Umbilical cord (tissue), 1 donor: ENCODE measurements at regions not wholly inside any gene's neighbourhood (a gene's known extent, or its start where the extent isn't known, plus 50 kb on each side); places are given as distances from the start of the nearest gene placed in this dataset.

Experiments
- DNase-seq: peaks from one replicate; pipeline ENCODE4 v3.0.0-alpha.2; 2015; ENCODE audit warnings: low spot score

DNA sequence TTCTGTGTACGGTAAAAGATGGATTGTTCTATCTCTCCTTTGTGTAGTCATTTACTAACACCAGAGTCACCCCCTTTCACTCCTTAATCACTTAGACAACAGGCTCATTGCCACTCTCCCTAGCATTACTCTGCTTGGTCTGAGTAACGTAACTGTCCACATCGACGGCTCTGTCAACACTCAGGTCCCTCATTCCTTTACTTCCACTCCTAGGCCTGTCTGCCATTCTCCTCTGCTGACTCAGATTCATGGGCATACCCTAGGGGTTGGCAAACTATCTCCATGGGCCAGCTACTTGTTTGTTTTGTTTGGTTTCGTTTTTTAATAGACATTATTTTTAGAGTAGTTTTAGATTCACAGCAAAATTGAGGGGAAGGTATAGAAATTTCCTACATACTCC is 243.9 kb downstream of the NR4A2 start:
- DNase-seq, result no peak

DNA sequence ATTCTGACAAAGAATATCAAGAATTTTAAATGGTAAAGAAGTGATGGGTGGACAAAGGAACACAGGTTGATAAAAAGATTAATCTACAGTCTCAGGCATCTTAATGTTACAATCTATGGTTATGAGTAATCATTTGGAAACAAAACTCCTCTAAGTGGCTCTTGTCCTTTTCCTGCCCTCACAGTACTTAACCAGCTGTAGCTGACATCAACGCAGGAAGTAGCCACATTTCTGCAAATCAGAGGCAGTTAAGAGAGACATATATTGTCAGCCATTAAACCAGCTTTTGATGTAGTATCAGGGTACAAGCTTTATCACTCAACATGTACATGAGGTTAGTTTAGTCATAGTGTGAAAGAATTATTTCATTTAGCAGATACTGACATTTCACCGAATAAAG is 244.6 kb downstream of the NR4A2 start:
- no peak for DNase-seq

DNA sequence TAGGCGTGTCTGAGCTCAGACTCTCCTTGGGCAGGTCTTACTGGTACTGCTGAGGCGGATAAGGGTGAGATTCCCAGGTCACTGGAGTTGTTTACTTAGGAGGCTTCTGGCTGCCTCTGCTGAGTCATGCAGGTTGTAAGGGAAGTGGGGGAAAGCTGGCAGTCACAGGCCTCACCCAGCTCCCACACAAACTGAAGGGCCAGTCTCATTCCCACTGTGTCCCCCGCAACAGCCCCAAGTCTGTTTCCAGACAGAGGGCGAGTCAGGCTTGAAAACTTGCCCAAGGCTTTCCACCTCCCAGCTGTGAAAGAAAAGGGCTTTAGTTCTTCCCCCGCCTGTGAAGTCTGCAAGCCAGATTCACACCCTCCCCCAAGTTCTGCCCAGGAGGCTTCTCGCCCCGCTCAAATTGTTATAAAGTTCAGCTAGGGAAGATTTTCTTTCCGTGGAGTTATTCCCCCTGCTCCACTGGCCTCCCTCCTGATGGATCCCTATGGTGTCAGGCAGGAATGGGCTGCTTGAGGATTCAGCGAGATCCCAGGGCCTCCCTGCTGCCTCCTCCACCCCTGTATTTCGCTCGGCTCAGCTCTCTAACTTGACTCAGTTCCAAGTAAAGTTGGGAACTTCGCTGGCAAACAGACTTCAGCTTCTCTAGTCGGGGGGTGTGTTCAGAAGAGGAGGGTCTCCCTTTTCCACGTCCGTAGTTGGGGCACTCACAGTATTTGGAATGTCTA is 248.6 kb downstream of the NR4A2 start:
- DNase-seq, result no peak

DNA sequence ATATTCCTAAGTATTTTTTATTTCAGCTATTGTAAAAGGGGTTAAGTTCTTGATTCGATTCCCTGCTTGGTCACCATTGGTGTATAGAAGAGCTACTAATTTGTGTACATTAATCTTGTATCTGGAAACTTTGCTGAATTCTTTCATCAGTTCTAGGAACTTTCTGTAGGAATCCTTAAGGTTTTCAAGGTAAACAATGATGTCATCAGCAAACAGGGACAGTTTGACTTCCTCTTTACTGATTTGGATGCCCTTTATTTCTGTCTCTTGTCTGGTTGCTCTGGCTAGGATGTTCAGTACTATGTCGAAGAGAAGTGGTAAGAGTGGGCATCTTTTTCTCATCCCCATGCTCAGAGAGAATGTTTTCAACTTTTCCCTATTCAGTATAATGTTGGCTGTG is 252.7 kb downstream of the NR4A2 start:
- DNase-seq, result no peak

DNA sequence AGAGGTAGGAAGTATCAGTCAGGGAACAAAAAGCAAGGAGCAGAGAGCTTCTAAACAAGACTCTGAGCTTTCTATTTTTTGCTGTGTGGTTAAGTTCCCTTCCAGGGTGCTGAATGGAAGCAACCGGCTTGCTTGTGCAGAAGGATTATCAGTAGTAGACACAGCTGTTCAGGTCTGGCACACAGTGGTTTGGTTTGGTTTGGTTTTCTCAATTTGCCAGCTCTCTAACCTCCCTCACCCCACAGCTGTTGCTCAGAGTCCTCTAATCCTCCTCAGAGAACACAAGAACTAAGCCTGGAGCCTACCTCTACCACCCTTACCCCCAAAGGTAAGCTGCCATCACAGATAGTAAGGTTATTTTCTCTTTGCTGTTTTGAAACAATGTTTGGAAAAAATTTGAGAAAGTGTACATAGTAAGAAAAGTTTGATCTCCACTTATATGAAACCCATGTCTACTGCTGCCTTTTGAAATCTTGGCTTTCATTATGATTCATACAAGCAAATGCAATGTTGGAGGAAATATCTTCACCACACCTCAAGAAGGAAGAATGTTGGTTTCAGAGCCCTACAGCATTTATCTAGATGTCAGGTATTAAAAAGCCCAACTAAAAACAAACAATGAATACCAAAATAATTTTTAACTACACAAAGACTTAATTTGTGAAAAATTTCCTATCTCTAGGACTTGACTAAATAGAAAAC is 255.3 kb downstream of the NR4A2 start:
- DNase-seq, result no peak

DNA sequence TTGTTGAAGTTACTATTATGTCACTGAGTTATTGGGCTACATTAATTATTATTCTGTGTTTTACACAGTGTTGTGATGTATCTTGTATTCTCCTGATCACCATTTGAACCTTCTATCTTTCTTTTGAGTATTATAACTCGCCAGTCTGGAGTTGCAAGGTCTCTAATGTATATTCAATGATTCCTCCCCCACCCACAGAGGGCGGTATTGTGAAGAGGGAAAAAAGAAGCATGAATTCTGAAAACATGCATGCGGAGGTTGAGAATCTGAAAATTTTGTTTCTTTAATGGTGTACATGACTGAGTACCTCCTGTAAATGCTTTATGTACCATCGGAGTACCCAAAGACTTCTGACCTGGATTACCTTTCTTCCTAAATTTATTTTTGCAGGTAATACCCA is 266.6 kb downstream of the NR4A2 start:
- DNase-seq, result no peak

DNA sequence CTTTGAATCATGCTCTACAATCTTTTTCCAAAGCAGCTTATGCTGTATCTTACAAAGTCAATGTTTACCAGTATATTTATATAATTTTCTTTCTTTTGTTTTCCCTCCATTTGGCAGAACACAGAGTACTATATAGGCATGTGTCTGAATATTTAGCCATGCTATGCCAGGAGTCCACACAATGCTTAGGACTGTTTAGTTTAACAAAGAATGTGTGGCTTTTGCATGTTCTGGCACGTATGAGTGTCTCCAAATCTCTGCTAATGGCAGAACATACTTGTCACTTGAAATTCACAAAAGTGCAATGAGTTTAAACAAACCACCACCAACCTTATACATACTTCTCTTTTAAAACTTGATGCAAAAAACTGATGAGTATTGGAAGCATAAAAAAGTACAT is 268.0 kb downstream of the NR4A2 start:
- DNase-seq, result peak; percentile 17

DNA sequence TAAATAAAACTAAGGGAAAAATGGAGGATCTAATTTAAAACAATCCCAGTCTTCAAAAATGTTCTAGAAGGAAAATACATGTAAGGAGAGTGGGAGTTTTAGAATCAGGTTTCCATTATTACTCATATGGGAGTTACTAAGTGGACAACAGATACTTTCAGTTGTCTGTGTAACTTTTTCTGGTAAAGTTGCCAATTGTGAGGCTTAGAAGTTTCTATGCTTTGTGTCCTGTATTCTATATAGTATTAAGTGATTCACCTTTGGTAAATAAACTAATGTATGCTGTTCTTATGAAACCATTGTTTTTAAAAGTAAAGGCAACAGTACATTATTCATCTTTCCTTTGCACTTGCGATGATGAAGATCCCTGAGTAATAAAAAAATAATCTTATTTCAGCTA is 274.9 kb downstream of the NR4A2 start:
- no peak for DNase-seq

DNA sequence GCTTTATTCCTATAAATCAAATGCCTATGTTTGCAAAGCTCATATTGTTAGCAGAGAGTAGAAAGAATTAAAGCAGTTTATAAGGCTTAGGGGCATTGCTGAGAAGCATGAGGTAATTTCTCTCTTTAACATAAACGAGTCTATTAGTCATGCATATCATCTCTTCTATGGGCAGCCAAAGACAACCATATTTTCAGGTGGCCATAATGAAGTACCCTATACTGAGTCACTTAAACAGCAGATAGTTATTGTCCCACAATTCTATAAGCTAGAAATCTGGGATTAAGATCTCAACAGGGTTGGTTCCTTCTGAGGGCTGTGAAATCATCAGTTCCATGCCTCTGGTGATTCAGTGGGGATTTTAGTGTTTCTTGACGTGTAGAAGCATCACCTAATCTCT is 277.5 kb downstream of the NR4A2 start:
- DNase-seq, result no peak

DNA sequence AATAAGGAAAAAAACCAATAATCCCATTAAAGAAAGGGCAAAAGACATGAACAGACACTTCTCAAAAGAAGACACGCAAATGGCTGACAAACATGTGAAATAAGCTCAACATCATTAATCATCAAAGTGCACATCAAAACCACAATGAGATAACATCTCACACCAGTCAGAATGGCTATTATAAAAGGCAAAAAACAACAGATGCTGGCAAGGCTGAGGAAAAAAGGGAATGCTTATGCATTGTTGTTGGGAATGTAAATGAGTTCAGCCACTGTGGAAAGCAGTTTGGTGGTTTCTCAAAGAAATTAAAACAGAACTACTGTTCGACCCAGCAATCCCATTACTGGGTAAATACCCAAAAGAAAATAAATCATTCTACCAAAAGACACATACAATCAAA is 285.6 kb downstream of the NR4A2 start:
- DNase-seq, result no peak

DNA sequence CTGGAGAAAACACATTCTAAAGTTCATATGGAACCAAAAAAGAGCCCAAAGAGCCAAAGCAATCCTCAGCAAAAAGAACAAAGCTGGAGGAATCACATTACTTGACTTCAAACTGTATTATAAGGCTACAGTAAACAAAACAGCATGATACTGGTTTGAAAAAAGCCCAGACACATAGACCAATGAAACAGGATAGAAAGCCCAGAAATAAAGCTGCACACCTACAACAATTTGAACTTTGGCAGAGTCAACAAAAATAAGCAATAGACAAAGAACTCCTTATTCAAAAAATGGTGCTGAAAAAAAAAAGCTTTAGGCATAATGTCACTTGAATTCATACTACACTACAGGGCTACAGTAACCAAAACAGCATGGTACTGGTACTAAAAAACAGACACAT is 289.6 kb downstream of the NR4A2 start:
- no peak for DNase-seq

DNA sequence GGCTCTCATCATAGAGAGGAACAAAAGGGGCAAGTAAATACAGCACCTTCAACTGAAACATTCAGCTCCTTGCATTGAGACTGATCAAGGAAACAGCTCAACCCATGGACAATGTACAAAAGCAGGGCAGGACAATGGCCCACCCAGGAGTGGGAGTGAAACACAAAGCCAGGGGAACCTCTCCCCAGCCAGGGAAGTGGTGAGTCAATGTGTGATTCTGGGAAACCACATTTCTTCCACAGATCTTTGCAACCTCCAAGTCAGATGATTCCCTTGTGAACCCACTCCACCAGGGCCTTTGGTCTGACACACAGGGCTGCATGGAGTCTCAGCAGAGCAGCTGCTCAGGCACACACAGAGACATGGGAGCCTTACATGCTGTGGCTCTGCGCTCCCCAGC is 294.5 kb downstream of the NR4A2 start:
- DNase-seq, result no peak

DNA sequence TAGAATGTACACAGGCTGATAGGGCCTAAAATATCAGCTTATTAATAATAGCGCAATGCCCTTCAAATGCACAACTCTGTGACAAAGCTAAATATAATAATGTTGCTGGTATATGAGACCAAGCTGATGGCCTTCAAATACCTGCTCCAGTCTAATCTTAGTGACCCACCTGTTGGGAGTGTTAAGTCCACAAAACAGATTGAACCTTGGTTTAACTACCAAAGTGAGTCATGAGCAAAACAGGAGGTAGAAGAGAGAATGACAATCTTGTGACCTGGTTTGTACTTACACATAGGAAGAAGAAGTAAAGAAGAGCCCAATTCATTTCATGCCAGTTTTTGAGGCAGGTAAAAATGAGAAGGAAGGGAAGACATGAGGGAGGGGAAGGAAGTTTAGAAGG is 295.0 kb downstream of the NR4A2 start:
- DNase-seq, result no peak

DNA sequence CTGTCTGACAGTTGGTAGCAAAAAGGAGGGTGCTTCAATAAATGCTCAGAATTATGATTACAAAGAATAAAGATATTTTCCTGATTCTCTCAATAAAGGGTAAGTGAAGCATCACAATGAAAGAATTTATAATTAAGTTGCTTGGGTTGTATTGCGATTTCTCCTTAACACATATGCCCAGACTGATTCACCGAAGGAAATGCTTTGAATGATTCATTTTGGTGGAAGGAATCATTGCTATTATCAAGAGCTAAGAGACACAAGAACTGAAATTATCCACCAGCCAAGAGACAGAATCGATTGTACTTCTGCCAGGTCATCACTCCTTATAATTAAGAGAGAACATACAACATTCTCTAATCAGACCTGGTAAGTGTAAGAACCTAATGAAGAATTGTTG is 301.4 kb downstream of the NR4A2 start:
- DNase-seq, result no peak

DNA sequence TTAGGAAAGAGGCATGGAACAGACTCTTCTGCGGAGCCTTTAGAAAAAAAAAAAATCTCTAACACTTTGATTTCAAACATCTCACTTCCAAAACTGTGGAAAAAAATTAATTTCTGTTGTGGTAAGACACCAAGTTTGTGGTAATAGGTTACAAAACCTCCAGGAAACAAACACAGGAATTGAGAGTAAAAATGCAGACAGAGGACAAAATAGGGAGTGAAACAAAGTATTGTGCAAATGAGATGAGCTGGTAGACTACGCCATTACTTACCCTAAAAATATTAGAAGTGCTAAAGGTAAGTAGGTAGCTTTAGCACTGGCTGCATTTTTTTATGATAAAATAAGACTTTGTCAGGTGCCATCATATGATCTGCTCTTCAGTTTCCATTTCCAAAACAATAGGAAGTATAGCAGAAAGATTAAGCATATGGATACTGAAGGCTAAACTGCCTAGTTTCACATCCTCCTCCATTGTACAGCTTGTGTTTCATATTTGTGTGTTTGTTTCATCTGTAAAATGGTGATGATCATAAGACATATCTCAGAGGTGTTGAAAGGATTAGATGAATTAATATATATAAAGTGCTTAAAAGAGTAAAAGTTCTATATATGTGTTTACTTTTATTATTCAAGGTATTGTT is 309.2 kb downstream of the NR4A2 start:
- no peak for DNase-seq

DNA sequence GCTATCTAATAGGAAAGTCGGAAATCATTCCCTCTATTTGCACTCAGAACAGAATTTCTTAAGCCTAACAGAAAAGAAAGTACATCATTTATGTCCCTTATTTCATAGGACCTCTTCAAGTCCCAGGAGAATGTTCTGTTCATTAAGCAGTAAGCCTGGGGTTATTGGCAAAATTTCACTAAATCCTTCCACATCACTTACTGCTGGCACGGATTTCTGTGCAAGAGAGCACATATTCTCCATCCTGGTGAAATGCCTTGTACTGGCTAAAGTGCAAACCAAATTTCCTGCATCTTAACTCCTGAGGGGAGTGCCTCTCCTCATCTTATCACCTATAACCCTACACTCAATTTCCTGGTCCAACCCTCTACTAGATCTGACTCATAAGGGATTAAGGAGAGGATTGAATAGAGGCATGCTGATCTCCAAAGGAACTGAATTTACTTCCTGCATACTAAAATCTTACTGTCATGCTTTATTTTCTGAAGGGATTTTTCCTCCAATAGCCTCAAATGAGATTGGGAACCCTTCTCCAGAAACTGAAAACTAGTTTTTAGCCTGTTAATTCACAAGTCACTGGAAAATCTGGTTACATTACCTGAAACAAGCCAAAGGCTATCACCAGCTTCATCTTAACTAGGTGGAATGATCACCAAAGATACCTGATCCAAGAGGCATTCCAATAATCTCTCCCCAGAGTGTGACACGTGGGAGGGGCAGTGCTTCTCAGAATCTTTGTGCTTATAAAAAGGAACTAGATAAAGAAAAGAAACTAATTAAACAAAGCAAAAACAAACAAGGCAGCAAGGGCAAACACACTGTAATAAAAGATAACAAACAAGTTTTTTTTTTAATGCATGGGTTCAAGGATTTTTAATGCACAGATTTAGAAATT is 311.1 kb downstream of the NR4A2 start:
- peak; percentile 23 for DNase-seq

DNA sequence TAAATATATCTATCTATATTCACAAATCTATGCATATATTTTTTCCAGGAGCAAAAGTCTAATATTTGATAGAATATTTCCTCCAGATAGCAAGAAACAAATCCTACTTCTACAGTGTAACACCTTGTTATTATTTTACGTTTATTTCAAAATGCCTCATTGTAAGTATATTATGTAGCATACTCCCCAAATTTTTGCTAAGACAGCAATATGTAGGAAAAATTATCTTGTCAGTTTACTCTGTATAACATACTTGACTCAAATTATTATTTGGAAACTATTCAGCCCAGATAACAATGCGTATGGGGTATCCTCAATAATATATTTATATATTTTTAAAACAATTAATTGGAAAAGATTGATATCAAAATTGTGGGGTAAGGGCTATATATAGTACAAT is 313.2 kb downstream of the NR4A2 start:
- DNase-seq, result no peak

DNA sequence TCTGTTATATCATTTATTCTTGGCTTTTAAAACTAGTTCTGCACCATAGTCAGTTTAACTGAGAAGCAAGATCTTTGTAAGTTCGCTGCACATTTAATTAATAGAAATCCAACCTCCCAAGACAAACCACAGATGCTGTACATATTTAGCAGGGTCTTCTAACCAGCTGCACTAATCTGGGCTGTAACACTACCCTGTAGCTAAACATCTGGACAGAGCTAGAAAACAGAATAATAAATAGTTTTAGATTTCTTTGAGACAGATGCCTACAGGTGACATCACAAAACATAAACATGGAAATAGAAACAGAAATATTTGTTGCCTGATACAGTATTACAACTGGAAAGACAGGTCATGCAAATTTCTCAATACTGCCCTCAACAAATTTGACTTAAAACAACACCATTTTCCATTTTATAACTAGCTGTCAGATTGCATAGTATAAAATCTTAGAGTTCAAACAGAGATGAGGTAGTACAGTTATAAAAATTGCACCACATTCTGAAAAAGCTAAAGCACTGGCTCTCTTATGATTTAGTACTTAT is 315.1 kb downstream of the NR4A2 start:
- DNase-seq, result no peak

DNA sequence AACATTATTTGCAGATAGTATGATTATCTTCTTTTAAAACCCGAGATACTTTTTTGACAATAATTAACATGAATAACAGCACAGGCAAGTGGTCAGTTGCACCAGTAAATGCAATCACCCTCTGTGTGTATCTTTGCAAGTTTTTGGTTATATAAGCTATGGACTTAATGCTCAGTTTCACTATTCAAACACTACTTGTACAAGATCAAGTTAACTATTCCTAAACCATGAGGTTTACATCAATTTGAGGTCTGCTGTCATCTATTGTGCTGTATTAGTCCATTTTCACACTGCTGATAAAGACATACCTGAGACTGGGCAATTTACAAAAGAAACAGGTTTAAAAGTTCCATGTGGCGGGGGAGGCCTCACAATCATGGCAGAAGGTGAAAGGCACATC is 323.2 kb downstream of the NR4A2 start:
- no peak for DNase-seq

DNA sequence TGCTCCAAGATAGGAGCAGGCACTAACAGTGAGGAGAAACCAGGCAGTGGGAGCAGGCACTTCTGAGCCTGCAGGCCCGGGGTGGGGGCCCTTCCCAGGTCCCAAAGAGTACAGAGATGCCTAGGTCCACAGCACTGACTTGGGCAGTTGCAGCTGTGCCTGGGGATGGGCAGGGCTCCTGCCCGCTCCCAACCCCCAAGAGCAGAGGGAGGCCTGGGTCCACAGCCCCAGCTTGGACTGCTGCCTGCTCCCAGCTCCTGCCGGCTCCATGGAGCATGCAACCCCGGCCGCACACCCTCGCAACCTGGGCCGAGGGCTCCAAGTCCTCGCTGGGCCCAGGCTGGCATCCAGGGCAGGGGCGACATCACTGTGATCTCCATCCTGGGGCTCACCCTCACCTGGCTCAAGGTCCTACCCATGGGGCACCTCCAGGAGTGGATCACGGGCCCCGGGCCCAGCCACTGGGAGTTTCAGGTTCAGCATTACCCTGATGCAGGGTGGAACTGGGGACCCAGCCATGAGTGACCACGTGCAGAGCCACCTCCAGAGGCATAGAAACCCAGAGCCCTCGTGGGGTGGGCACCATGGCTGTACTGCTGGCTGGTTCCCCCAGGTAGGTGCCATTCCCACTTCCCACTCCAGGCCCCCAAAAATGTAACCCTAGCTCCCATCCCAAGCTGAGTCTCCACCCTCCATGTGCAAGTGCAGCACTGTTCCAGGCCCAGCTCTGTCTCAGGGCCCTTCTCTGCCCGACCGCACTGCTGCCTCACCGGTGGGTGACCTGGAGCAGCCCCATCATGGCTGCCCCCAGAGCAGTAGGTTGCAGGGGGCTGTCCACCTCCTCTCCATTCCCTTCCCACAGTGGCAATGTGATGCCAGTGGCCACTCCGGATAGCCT is 325.6 kb downstream of the NR4A2 start:
- DNase-seq, result no peak
